ENCODE measurements at regions not wholly inside any gene's neighbourhood (a gene's known extent, or its start where the extent isn't known, plus 50 kb on each side); places are given as distances from the start of the nearest gene placed in this dataset.
"Not testable (repeated sequence)": the region's sequence is repeated elsewhere in the genome, so short reads cannot be mapped to it uniquely, and the experiment has no call there.

DNA sequence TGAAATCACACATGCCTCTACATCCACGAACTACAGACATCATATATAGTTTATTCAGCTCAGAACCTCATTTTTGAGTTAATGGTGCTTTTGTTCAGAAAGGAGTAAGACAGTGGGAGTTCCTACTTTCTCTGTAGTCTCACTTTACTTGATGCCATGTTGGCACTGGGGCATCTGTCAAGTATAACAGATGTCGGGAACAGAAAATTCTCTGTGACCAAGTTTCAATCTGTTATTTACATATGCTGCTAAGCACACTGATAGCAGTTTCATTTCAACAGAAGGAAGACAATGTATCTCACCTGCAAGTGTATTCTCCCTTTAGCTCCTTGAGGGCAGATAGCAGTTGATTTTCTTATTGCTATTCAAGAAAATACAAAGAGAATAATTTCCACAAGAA lies 774.1 kb downstream of the METTL4 start:
- DNase-seq (ENCODE audit: missing footprints): no peak
- intact Hi-C loops (cut with DNase I): no loop called here
- no peak for ATAC-seq

DNA sequence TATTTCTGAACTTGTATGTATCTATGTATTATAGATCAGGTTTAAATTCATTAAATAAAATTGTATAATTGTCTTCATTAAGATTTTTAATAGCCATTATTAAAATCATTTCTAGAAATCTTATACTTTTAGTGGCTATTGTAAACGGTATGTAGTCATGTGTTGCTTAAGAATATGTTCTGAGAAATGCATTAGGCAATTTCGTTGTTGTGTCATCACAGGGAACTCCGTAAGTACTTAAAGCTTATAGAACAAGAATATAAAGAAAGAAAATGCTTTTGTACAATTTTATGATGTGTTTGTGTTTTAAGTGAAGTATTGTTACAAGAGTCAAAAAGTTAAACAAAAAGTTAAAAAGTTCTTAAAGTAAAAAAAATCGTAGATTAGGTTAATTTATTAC lies 765.8 kb downstream of the METTL4 start:
- intact Hi-C loops (cut with DNase I): no loop called here
- DNase-seq (ENCODE audit: missing footprints) (no peak), ATAC-seq (no peak)

GRCh38 chr18:1806884-1807615 lies 764.3 kb downstream of the METTL4 start:
- intact Hi-C loops (cut with DNase I): no loop called here

GRCh38 chr18:1811282-1811681 lies 760.0 kb downstream of the METTL4 start:
- DNase-seq (ENCODE audit: missing footprints): no peak
- intact Hi-C loops (cut with DNase I): no loop called here
- no peak for ATAC-seq

More at GRCh38 chr18:1806884-1807615, 764.3 kb downstream of the METTL4 start:
- ATAC-seq: no peak
- DNase-seq (ENCODE audit: missing footprints): no peak

- ATAC-seq (no peak), DNase-seq (ENCODE audit: missing footprints) (no peak)
- intact Hi-C loops (cut with DNase I): no loop called here
Measured at GRCh38 chr18:1825296-1825695, 746.0 kb downstream of the METTL4 start.

GRCh38 chr18:1840878-1841277 lies 730.4 kb downstream of the METTL4 start:
- DNase-seq (ENCODE audit: missing footprints): no peak
- ATAC-seq: no peak
- intact Hi-C loops (cut with DNase I): no loop called here

DNA sequence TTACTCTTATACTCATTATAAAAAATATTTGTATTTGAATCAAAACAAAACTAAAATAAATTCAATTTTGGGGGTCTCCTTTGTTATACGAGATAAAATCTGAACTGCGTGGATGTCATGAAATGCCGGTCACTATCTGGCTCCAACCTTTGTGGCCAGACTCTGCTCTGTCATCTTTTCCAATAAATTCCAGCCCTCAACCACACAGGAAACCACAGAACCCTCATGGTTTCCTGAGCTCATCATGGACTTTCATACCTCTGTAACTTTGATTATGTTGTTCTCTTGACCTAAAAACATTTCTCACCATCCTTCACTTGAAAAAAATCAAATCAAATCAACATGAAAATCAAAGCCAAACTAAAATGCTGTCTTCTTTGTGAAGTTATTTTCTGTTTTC lies 724.7 kb downstream of the METTL4 start:
- ATAC-seq (no peak), DNase-seq (ENCODE audit: missing footprints) (no peak)
- intact Hi-C loops (cut with DNase I): no loop called here

- ATAC-seq (no peak), DNase-seq (ENCODE audit: missing footprints) (no peak)
- intact Hi-C loops (cut with DNase I): no loop called here
Measured at GRCh38 chr18:1848716-1849115, 722.6 kb downstream of the METTL4 start.

GRCh38 chr18:1849386-1849785 lies 721.9 kb downstream of the METTL4 start:
- ATAC-seq: no peak

DNA sequence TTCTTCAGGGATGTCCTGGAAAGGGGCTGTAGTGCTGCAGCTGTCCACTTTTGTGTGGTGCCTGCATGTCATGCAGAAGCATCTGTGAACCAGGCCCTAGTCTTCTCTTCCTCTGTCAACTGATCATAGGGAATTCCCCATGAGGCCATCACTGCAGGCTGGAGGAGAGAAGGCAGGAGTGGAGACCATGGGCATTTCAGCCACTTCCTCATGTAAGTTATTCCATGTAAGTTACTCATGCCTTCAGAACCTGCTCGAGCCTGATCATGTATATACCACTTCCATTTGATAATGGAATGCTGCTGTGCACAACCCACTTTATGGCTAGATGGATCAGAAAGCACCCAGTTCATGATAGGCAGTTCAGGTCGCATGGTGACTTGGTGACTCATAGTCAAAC lies 714.0 kb downstream of the METTL4 start:
- ATAC-seq; DNase-seq (ENCODE audit: missing footprints); intact Hi-C loops (cut with DNase I): not testable (repeated sequence)

More at GRCh38 chr18:1849386-1849785, 721.9 kb downstream of the METTL4 start:
- intact Hi-C loops (cut with DNase I): no loop called here
- no peak for DNase-seq (ENCODE audit: missing footprints)

DNA sequence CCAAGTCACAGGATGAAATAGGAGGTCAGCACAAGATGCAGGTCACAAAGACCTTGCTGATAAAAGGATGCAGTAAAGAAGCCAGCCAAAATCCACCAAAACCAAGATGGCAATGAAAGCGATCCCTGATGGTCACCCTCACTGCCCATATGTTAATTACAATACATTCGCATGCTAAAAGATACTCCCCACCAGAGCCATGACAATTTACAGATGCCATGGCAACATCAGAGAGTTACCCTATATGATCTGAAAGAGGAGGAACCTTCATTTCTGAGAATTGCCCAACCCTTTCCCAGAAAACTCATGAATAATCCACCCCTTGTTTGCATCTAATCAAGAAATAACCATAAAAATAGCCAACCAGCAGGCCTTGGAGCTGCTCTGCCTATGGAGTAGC lies 709.8 kb downstream of the METTL4 start:
- intact Hi-C loops (cut with DNase I): no loop called here
- DNase-seq (ENCODE audit: missing footprints) (no peak), ATAC-seq (no peak)

- no peak for ATAC-seq
Measured at GRCh38 chr18:1865869-1866268, 705.4 kb downstream of the METTL4 start.

DNA sequence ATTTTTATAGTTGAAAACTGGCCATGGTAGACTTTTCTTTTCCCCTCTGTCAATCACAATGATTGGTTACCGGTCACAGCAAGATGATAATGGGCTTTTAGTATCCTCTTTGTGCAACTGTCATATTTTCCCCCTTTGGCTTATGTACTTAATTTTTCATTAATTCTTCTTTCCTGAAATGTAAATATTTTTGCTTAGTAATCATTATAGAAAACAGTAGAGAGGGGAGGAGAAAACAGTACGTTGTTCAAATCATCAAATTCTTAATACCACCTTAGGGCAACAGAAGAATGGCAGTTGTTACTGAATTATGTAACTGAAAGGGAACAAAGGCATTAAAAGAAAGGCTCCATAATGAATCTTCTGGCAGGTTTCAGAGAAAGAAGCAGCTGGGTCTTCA lies 699.0 kb downstream of the METTL4 start:
- intact Hi-C loops (cut with DNase I): no loop called here
- ATAC-seq (no peak), DNase-seq (ENCODE audit: missing footprints) (no peak)

More at GRCh38 chr18:1865869-1866268, 705.4 kb downstream of the METTL4 start:
- DNase-seq (ENCODE audit: missing footprints): no peak
- intact Hi-C loops (cut with DNase I): no loop called here

DNA sequence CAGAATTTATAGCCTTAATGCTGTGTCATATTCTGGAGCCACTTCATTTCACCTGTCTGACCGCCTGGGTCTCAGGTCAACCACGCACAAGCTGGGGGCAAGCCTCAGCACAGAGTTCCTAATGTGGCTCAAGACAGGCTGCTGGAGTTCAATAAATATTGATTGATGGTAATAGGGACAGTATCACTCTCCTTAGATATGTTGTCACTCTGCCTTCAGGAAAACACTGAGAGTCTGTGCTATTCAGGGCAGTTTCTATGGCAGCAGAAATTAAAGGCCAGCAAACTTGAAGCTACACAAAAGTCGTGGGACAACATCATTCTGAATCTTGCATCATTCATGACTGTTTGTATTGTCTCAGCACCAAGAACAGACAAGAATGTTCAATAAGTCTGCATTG lies 696.1 kb downstream of the METTL4 start:
- ATAC-seq (no peak), DNase-seq (ENCODE audit: missing footprints) (no peak)
- intact Hi-C loops (cut with DNase I): no loop called here

- ATAC-seq: no peak
- intact Hi-C loops (cut with DNase I): no loop called here
- no peak for DNase-seq (ENCODE audit: missing footprints)
Measured at GRCh38 chr18:1884623-1885022, 686.7 kb downstream of the METTL4 start.

DNA sequence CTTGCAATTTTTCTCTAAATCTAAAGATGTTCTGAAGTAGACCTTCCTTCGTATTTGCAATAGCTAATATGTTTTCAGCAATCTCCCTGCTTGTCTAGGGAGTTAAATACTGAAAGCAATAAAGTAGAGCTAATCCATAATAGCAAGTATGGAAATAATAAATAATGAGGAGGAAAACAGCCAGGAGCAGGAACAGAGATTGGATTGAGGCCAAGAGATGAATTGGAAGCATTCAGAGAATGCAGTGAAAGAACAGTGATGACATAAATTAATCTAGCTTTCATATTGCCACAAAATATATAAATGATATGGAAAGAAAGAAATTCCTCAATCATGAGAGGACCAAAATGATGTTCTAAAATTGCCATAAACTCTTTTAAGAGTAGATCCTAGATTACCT lies 679.7 kb downstream of the METTL4 start:
- DNase-seq (ENCODE audit: missing footprints) (no peak), ATAC-seq (no peak)
- intact Hi-C loops (cut with DNase I): no loop called here

GRCh38 chr18:1892191-1892590 lies 679.1 kb downstream of the METTL4 start:
- no peak for DNase-seq (ENCODE audit: missing footprints)
- intact Hi-C loops (cut with DNase I): no loop called here
- no peak for ATAC-seq

- ATAC-seq: no peak
- no peak for DNase-seq (ENCODE audit: missing footprints)
- intact Hi-C loops (cut with DNase I): no loop called here
Measured at GRCh38 chr18:1895456-1896185, 675.7 kb downstream of the METTL4 start.

DNA sequence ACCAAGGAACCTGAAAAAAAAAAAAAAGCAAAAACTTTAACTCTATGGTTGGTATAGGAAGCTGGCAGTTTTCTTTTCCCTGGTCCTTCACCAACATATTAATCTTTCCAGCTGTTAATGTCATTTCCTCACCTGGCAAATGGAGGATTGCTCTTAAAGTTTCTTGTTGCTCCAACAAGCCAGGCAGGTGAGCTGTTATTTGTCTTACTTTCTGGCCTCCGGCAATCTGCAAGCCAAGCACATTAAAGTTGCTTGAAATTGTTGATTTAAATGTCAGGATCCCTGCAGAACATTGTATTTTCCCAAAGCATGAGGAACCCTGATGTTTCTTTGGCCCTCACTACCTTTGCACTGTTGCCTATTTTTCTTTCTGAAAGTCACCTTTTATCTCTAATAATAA lies 664.9 kb downstream of the METTL4 start:
- intact Hi-C loops (cut with DNase I): no loop called here
- DNase-seq (ENCODE audit: missing footprints): no peak
- ATAC-seq: no peak

DNA sequence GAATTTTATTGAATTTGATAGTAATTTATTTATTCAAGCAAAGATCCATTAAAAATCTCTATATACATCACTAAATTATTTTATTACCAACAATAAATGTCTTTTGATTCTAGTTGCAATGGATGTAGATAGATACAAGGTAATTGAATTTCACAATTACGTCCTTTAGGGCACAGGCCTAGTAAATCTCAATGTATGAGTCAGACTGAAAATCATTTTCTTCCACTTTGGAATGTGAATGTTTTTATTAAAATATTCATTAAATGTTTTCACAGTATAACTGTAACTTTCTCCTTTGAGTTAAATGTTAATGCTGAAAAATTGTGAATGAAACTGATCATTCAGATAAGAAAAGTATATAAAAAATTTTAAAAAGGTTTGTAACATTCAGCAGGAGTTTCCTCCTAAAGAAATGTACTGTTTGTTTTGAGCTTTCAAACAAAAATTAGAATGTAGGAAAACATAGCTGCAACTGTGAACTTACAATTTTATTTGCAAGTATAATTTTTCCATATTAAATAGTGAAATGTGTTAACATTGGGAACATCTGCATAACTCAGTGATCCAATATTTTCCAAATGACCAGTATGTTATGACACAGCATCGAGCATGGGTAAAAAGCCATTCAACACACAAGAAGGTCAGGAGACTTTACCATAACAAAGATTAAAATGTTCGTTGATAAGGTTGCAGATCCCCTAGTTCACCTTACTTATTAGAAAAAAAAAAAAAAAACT lies 663.7 kb downstream of the METTL4 start:
- DNase-seq (ENCODE audit: missing footprints) (no peak), ATAC-seq (no peak)
- intact Hi-C loops (cut with DNase I): no loop called here
